AG09319 (cell line): ENCODE measurements at regions not wholly inside any gene's neighbourhood (a gene's known extent, or its start where the extent isn't known, plus 50 kb on each side); places are given as distances from the start of the nearest gene placed in this dataset.

Experiments used
- DNase-seq: peaks from one replicate; pipeline ENCODE4 v3.0.0-alpha.2; 2010; ENCODE audit warnings: low read depth; ENCODE audit errors: extremely low read depth
- TF ChIP-seq, protein P1 (sequence below): IDR thresholded peaks from 2 replicates; pipeline ENCODE4 v1.5.1; 2011; ENCODE audit warnings: low read depth, mild to moderate bottlenecking, inconsistent platforms, low read length, moderate library complexity

DNA sequence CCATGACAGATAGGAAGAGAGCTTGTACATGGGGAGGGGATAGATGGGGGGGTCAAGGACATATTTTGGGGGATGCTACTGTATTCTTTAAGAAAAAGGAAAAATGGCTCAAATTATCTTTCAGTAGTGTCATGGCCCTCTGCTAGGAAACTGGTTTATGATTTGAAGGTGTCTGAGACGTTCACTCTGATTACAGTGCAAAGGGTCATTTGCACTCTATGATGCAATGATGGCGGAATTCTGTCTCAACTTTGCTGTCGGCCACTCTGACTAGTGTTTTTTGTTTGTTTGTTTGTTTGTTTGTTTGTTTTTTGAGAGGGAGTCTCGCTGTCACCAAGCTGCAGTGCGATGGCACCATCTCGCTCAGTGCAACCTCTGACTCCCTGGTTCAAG, 180.0 kb downstream of the SOX4 start:
- no peak for DNase-seq
- TF ChIP-seq, protein P1, sequence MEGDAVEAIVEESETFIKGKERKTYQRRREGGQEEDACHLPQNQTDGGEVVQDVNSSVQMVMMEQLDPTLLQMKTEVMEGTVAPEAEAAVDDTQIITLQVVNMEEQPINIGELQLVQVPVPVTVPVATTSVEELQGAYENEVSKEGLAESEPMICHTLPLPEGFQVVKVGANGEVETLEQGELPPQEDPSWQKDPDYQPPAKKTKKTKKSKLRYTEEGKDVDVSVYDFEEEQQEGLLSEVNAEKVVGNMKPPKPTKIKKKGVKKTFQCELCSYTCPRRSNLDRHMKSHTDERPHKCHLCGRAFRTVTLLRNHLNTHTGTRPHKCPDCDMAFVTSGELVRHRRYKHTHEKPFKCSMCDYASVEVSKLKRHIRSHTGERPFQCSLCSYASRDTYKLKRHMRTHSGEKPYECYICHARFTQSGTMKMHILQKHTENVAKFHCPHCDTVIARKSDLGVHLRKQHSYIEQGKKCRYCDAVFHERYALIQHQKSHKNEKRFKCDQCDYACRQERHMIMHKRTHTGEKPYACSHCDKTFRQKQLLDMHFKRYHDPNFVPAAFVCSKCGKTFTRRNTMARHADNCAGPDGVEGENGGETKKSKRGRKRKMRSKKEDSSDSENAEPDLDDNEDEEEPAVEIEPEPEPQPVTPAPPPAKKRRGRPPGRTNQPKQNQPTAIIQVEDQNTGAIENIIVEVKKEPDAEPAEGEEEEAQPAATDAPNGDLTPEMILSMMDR: no peak

DNA sequence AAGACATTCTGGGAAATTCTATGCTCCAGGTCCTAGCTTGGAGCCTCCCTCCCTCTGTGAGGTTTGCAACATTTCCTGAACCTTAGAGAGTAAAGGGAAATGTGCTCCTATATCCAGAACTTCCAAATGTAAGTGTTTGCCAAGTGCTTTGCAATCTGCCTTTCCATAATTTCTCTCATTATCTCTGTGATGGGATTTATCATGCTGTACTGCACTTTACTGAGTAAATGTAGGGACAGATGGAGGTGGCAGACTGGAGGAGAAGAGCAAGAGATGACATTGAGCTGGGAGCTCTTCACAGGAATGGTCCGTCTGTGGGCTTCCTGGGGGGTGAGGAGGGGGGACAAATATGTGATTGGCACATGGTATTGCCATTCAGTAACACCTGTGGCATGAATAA, 184.3 kb downstream of the SOX4 start:
- TF ChIP-seq, protein P1: no peak
- DNase-seq: no peak

DNA sequence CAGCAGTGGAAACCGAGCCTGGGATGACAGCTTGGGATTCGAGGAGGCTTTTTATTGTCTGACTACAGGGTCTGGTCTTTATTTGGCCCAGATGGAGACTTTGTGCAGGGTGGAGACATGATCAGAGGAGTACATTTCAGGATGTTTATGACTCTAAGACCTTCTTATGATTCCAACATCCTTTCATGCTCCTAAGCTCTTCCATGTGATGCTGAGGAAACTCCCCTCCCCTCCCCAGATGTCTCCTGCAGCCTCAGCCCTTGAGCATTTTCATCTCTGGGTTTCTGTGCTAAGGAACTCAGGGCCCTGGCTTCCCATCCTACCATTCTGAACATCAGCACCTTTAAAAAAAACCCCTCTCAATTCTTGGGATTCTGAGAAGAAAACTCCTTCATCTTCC, 186.6 kb downstream of the SOX4 start:
- no peak for DNase-seq
- TF ChIP-seq, protein P1: no peak

DNA sequence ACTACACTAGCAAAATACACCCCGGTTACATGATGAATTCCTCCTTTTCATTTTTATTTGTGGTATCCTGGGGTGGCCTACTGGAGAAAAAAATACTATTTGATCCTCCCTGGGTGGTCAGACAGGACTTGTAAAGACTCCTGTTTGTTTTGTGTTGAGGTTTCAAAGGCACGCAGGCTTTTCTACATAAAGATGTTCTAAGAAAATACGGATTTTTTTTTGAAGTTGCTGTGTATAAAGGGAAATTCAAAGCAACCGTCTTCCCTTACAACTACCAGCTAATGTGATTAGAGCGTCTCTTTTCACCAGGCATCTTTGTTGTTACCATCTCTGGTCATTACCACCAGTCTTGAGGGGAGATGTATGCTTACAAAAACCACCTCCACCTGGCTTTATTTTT, 187.1 kb downstream of the SOX4 start:
- no peak for DNase-seq
- TF ChIP-seq, protein P1: no peak

DNA sequence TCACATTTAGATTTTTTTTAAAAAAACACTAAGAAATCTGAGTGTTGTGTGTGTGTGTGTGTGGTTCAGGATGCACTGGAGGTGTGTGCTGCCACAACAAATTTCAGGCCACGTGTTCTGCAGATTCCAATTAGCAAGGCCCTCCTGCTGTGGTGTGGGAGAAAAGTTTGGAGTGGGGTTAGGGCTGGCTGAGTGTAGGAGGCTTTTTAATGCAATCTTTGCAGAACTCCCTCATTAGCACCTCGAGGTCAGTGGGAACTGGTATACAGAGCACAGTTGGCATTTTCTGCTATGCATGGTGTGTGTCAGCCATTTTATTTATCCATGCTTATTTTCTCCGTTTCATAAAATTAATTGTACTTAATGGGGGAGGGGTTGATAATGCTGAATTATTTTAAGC, 187.6 kb downstream of the SOX4 start:
- no peak for DNase-seq
- TF ChIP-seq, protein P1: no peak

DNA sequence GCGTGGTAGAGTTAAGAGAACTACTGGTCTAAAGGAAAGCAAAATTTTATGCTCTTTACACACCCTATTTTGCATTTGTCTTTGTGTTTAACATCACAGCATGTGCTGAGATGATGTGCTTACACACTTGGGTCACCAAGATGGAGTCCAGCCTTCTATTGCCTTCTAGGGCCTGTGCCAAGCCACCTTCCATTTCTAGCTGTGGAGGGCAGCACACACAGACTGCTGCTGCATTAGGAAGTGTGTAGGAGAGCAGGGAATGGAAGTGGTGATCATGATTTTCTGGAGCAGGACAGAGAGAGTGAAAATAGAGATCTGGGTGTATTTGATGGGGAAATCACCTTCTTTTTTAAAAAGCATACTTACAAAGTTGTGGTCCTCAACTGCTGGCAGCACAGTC, 191.6 kb downstream of the SOX4 start:
- no peak for DNase-seq
- TF ChIP-seq, protein P1: no peak

DNA sequence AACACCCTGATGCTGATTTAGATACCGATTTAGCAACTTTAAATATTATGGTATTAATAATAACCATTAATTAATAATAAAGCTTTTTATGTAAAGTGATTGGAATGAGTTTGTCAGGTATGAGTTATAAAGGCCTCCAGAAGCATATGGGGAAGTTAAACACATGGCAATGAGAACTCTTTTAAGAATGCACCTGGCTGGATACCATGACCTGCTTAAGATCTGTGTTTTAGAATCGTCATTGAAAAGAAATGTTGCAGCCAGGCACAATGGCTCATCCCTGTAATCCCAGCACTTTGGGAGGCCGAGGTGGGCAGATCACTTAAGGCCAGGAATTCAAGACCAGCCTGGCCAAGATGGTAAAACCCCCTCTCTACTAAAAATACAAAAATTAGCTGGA, 197.5 kb downstream of the SOX4 start:
- TF ChIP-seq, protein P1: no peak
- DNase-seq: no peak
